ENCODE measurements at regions not wholly inside any gene's neighbourhood (a gene's known extent, or its start where the extent isn't known, plus 50 kb on each side); places are given as distances from the start of the nearest gene placed in this dataset.

GRCh38 chr6:103699769-103700168 is 1160.0 kb downstream of the HACE1 start:
- Histone ChIP-seq H3K79me2 (ENCODE audit: insufficient read depth, low read depth) (no peaks in the 10 kb centered on the region), H3K4me3 (IDR thresholded peaks at IDR 0.05; ENCODE audit: insufficient read depth, low read depth, low read length) (no peak overlapping the region), H4K20me1 (ENCODE audit: insufficient read depth) (no peaks in the 10 kb centered on the region), H2AFZ (ENCODE audit: low read depth) (no peak overlapping the region), H3K9ac (no peak overlapping the region), H3K4me1 (ENCODE audit: low read depth, poor library complexity, severe bottlenecking) (no peaks in the 10 kb centered on the region), H3K4me2 (no peak overlapping the region), H3K27me3 (ENCODE audit: insufficient read depth, low read depth) (no peaks in the 10 kb centered on the region), H3K36me3 (ENCODE audit: insufficient read depth) (no peaks in the 10 kb centered on the region), H3K27ac (no peak overlapping the region)
- TF ChIP-seq, protein P1, sequence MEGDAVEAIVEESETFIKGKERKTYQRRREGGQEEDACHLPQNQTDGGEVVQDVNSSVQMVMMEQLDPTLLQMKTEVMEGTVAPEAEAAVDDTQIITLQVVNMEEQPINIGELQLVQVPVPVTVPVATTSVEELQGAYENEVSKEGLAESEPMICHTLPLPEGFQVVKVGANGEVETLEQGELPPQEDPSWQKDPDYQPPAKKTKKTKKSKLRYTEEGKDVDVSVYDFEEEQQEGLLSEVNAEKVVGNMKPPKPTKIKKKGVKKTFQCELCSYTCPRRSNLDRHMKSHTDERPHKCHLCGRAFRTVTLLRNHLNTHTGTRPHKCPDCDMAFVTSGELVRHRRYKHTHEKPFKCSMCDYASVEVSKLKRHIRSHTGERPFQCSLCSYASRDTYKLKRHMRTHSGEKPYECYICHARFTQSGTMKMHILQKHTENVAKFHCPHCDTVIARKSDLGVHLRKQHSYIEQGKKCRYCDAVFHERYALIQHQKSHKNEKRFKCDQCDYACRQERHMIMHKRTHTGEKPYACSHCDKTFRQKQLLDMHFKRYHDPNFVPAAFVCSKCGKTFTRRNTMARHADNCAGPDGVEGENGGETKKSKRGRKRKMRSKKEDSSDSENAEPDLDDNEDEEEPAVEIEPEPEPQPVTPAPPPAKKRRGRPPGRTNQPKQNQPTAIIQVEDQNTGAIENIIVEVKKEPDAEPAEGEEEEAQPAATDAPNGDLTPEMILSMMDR (conservative IDR thresholded peaks at IDR 0.05; ENCODE audit: low read depth, low read length), result no peak

DNA sequence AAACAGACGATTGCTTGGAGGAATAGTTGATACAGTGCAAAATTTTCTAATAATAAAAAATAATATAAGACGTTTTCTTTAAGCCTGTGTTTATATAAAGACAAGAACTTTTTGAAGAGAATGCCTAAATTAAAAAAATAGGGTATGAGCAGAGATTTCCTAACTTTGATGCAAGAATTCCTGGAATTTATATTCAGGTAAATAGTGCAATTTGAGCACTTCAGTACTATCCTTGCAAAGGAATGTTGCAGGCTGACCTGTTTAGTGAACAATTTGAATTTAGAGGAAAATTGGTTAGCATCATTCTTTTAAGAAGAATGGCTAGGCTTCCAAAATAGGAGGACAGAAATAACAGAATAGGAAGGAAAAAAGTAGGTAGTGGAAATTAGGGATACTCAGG is 1172.3 kb downstream of the HACE1 start:
- H4K20me1 ChIP-seq (ENCODE audit: insufficient read depth), result no peaks in the 10 kb centered on the region
- H3K4me3 ChIP-seq (IDR thresholded peaks at IDR 0.05; ENCODE audit: insufficient read depth, low read depth, low read length), result no peak overlapping the region
- TF ChIP-seq, protein P1 (conservative IDR thresholded peaks at IDR 0.05; ENCODE audit: low read depth, low read length), result no peak
- H3K27ac ChIP-seq, result no peak overlapping the region
- H3K36me3 ChIP-seq (ENCODE audit: insufficient read depth), result no peaks in the 10 kb centered on the region
- H3K4me2 ChIP-seq, result no peak overlapping the region
- H2AFZ ChIP-seq (ENCODE audit: low read depth), result no peak overlapping the region
- no peaks in the 10 kb centered on the region for H3K4me1 ChIP-seq (ENCODE audit: low read depth, poor library complexity, severe bottlenecking)
- H3K27me3 ChIP-seq (ENCODE audit: insufficient read depth, low read depth), result no peaks in the 10 kb centered on the region
- H3K9ac ChIP-seq, result no peak overlapping the region
- no peaks in the 10 kb centered on the region for H3K79me2 ChIP-seq (ENCODE audit: insufficient read depth, low read depth)

GRCh38 chr6:103680116-103680515 is 1179.6 kb downstream of the HACE1 start:
- Histone ChIP-seq H3K4me3 (IDR thresholded peaks at IDR 0.05; ENCODE audit: insufficient read depth, low read depth, low read length) (no peak overlapping the region), H3K9ac (no peak overlapping the region), H3K4me2 (no peak overlapping the region), H4K20me1 (ENCODE audit: insufficient read depth) (no peaks in the 10 kb centered on the region), H3K27me3 (ENCODE audit: insufficient read depth, low read depth) (no peaks in the 10 kb centered on the region), H2AFZ (ENCODE audit: low read depth) (no peak overlapping the region), H3K36me3 (ENCODE audit: insufficient read depth) (no peaks in the 10 kb centered on the region), H3K27ac (no peak overlapping the region), H3K4me1 (ENCODE audit: low read depth, poor library complexity, severe bottlenecking) (no peaks in the 10 kb centered on the region), H3K79me2 (ENCODE audit: insufficient read depth, low read depth) (no peaks in the 10 kb centered on the region)
- TF ChIP-seq, protein P1 (conservative IDR thresholded peaks at IDR 0.05; ENCODE audit: low read depth, low read length), result no peak

DNA sequence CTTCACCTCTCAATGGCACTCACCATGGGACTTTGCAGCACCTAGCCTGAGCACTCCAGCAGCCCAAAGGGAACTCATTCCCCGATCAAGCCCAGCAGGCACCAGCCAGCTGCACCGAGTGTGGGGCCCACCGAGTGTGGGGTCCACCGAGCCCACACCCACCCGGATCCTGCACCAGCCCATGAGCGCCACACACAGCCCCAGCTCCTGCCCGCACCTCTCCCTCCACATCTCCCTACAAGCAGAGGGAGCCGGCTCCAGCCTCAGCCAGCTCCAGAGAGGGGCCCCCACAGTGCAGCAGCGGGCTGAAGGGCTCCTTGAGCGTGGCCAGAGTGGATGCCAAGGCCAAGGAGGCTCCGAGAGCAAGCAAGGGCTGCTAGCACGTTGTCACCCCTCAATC is 1182.4 kb downstream of the HACE1 start:
- Histone ChIP-seq H3K79me2 (ENCODE audit: insufficient read depth, low read depth) (no peaks in the 10 kb centered on the region), H3K27ac (no peak overlapping the region), H3K27me3 (ENCODE audit: insufficient read depth, low read depth) (no peaks in the 10 kb centered on the region), H2AFZ (ENCODE audit: low read depth) (no peak overlapping the region), H3K36me3 (ENCODE audit: insufficient read depth) (no peaks in the 10 kb centered on the region), H4K20me1 (ENCODE audit: insufficient read depth) (no peaks in the 10 kb centered on the region), H3K4me3 (IDR thresholded peaks at IDR 0.05; ENCODE audit: insufficient read depth, low read depth, low read length) (no peak overlapping the region), H3K4me2 (no peak overlapping the region), H3K4me1 (ENCODE audit: low read depth, poor library complexity, severe bottlenecking) (no peaks in the 10 kb centered on the region), H3K9ac (no peak overlapping the region)
- TF ChIP-seq, protein P1 (conservative IDR thresholded peaks at IDR 0.05; ENCODE audit: low read depth, low read length), result no peak
